K562 (cell line): ENCODE measurements at regions not wholly inside any gene's neighbourhood (a gene's known extent, or its start where the extent isn't known, plus 50 kb on each side); places are given as distances from the start of the nearest gene placed in this dataset.

ENCODE experiments used
- CTCF ChIP-seq, 3 experiments: IDR thresholded peaks in 2 of 3; conservative IDR thresholded peaks in 1 of 3; 2 replicates each; pipeline ENCODE4 v1.5.1; 2011 to 2012; ENCODE audit warnings: low read length in 3 of 3, mild to moderate bottlenecking in 3 of 3, control low read depth in 2 of 3, improper control_type of control experiment in 1 of 3, inconsistent platforms in 1 of 3, low read depth in 1 of 3, mixed read lengths in 1 of 3, moderate library complexity in 1 of 3; ENCODE audit not compliant: insufficient read depth in 2 of 3
- EP300 ChIP-seq: IDR thresholded peaks from 2 replicates; pipeline ENCODE4 v1.6.1; 2012; ENCODE audit warnings: low read length, improper control_type of control experiment
- NFRKB ChIP-seq: fragments of 450-650 bp; IDR thresholded peaks from 2 replicates; pipeline ENCODE4 v1.6.1; 2016; ENCODE audit warnings: low read depth
- NR2F6 ChIP-seq: fragments of 450-650 bp; formaldehyde crosslinking; IDR thresholded peaks from 2 replicates; pipeline ENCODE4 v1.4.0; 2020; ENCODE audit warnings: mild to moderate bottlenecking
- POLR2A ChIP-seq: fragments of 450-650 bp; conservative IDR thresholded peaks from 2 replicates; pipeline ENCODE4 v1.6.1; 2016
- ZC3H11A ChIP-seq: IDR thresholded peaks from 2 replicates; pipeline ENCODE4 v1.6.1; 2012; ENCODE audit warnings: low read depth, low read length, improper control_type of control experiment
- ZNF24 ChIP-seq: fragments of 450-650 bp; IDR thresholded peaks from 2 replicates; pipeline ENCODE4 v1.6.1; 2016
- ZZZ3 ChIP-seq: fragments of 450-650 bp; IDR thresholded peaks from 2 replicates; pipeline ENCODE4 v1.6.1; 2016; ENCODE audit warnings: antibody characterized with exemption, mild to moderate bottlenecking, moderate library complexity

- TF ChIP-seq ZC3H11A = no peak
- no peak for TF ChIP-seq NFRKB
- TF ChIP-seq ZZZ3 = no peak
- no peak for TF ChIP-seq EP300
- TF ChIP-seq POLR2A = no peak
- TF ChIP-seq NR2F6 = no peak
- no peak for TF ChIP-seq CTCF (IDR thresholded peaks at IDR 0.05 in 2 of 3, conservative IDR thresholded peaks at IDR 0.05 in 1 of 3; ENCODE audit: insufficient read depth in 2 of 3, low read depth in 1 of 3, low read length in 3 of 3)
- TF ChIP-seq ZNF24 = no peak
Measured at GRCh38 chr5:103755974-103756373, 193.4 kb upstream of the NUDT12 start.
